ENCODE measurements at regions not wholly inside any gene's neighbourhood (a gene's known extent, or its start where the extent isn't known, plus 50 kb on each side); places are given as distances from the start of the nearest gene placed in this dataset.
A peak's percentile ranks its signal among the peaks of the same experiment; 100 is the strongest.
"Not testable (repeated sequence)": the region's sequence is repeated elsewhere in the genome, so short reads cannot be mapped to it uniquely, and the experiment has no call there.

- no peak for DNase-seq
These were observed 241.6 kb upstream of the DUSP10 start for GRCh38 chr1:221983444-221983843.

GRCh38 chr1:221981461-221981860 is 239.6 kb upstream of the DUSP10 start:
- DNase-seq: no peak

GRCh38 chr1:221979444-221980032 is 237.6 kb upstream of the DUSP10 start:
- no peak for DNase-seq

GRCh38 chr1:221978631-221979334 is 236.9 kb upstream of the DUSP10 start:
- not testable (repeated sequence) for DNase-seq

- not testable (repeated sequence) for DNase-seq
These were observed 231.9 kb upstream of the DUSP10 start for GRCh38 chr1:221973787-221974186.

DNA sequence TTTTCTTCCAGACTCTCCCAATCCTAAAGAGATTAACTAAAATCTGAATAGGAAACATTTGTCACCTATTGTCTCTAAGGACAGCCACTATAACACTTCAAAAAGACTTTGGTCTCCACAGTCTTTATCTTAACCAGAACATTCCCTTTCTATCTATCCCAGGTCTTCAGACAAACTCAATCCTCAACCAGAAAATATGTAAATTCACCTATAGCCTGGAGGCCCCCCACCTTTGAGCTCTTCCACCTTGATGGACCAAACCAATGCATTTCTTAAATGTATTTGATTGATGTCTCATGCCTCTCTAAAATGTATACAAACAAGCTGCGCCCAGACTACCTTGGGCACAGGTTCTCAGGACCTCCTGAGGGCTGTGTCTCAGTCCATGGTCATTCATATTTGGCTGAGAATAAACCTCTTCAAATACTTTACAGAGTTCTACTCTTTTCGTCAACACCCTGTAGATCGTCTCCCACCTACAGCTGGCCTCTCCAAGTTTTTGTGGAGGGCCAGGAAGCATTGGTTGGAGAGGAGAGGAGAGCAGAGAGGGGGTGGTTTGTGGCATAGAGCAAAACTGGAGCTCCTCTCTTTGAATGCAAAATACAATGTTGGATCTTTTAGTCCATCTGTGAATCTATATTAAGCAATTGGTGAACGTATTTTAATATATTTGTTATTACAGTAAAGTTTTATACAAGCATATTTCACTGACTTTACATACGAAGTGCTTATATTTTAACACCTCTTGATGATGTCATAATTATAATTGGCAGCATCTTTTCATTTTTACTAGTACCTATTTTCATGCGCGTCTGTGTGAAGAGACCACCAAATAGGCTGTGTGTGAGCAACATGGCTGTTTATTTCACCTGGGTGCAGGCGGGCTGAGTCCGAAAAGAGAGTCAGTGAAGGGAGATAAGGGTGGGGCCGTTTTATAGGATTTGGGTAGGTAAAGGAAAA is 230.7 kb upstream of the DUSP10 start:
- DNase-seq: no peak

- DNase-seq: not testable (repeated sequence)
These were observed 229.1 kb upstream of the DUSP10 start for GRCh38 chr1:221971035-221971434.

GRCh38 chr1:221969298-221969858 is 227.5 kb upstream of the DUSP10 start:
- DNase-seq: not testable (repeated sequence)

DNA sequence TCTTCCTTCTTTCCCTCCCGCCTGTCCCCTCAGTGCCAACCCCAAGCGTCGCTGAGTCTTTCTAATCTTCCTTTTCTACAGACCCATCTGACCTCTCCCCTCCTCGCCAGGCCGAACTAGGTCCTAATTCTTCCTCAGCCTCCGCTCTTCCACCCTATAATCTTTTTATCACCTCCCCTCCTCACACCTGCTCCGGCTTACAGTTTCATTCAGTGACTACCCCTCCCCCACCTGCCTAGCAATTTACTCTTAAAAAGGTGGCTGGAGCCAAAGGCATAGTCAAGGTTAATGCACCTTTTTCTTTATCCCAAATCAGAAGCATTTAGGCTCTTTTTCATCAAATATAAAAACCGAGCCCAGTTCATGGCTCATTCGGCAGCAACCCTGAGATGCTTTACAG is 225.6 kb upstream of the DUSP10 start:
- not testable (repeated sequence) for DNase-seq

GRCh38 chr1:221966888-221967287 is 225.0 kb upstream of the DUSP10 start:
- DNase-seq: not testable (repeated sequence)

DNA sequence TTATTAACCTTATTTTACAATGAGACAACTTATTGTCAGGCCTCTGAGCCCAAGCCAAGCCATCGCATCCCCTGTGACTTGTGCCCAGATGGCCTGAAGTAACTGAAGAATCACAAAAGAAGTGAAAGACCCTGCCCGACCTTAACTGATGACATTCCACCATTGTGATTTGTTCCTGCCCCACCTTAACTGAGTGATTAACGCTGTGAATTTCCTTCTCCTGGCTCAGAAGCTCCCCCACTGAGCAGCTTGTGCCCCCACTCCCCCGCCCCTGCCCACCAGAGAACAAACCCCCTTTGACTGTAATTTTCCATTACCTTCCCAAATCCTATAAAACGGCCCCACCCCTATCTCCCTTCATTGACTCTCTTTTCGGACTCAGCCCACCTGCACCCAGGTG is 224.0 kb upstream of the DUSP10 start:
- not testable (repeated sequence) for DNase-seq

- DNase-seq: no peak
These were observed 223.4 kb upstream of the DUSP10 start for GRCh38 chr1:221965252-221965651.

GRCh38 chr1:221963742-221964141 is 221.9 kb upstream of the DUSP10 start:
- no peak for DNase-seq

GRCh38 chr1:221962385-221962784 is 220.5 kb upstream of the DUSP10 start:
- no peak for DNase-seq

DNA sequence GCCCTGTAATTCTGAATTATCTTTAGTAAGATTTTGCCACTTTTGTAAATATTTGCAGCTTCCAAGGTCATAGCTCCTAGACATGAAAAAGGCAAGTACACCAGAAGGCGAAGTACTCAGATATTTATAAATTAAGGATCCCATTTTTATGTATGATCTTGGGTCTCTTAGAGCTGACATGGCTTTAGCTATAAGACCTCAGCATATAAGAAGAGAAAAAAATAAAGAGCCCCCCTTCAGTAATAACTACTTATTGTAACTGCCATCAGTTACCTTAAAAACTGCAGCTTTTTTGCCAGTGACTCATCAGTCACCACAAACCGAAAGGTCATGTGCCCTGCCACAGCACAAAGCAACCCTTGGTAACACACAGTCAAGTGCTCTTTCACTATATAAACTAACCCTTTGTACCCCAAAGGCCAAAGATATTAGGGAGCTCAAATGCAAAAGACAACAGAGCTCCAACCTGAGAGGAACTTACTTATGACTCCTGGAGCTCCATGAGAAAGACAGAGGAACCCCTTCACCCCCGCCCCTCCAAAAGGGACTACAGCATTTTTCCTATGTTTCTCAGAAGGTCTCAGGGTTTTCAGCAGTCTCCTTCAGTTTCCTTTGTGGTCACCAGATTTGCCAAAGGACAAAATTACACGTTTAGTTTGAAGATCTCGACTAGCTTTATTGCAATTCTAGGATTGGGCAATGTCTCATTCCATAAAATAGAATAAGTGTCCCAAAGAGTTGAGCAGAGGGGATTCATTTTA is 219.8 kb upstream of the DUSP10 start:
- DNase-seq: peak in 1 of 2 experiments; percentile 46

DNA sequence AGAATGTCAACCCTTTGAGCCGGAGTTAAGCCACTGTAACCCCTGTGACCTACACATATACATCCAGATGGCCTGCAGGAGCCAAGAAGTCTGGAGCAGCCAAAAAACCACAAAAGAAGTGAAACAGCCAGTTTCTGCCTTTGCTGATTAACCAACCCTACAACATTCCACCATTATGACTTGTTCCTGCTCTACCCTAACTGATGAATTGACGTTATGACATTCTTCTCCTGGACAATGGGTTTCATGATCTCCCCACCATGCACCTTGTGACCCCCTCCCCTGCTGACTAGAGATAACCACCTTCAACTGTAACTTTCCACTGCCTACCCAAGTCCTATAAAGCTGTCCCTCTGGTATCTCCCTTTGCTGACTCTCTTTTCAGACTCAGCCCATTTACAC is 216.3 kb upstream of the DUSP10 start:
- peak in 1 of 2 experiments; percentile 20 for DNase-seq

DNA sequence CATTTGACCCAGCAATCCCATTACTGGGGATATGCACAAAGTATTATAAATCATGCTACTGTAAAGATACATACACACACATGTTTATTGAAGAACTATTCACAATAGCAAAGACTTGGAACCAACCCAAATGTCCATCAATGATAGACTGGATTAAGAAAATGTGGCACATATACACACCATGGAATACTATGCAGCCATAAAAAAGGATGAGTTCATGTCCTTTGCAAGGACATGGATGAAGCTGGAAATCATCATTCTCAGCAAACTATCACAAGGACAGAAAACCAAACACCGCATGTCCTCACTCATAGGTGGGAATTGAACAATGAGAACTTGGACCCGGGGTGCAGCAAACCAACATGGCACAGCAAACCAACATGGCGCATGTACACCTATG is 215.5 kb upstream of the DUSP10 start:
- DNase-seq: not testable (repeated sequence)

DNA sequence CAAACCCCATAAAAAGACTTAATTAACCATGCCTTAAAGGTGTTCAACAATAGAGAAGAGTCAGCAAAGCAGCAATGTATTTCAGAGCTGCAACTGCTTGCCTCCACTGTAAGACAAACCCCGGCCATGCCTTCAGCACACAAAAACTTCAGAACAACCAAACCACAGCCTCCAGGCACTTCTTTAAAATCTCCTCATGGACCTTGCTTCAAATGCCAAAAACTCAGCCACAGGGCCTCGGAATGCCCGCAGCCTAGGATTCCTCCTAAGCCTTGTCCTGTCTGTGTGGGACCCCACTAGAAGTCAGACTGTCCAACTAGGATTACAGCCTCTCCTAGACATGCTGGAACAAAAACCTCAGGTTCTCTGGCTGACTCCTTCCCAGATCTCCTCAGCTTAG is 208.1 kb upstream of the DUSP10 start:
- no peak for DNase-seq

- no peak for DNase-seq
These were observed 206.6 kb upstream of the DUSP10 start for GRCh38 chr1:221948459-221948858.

- no peak for DNase-seq
These were observed 205.8 kb upstream of the DUSP10 start for GRCh38 chr1:221947731-221948130.

DNA sequence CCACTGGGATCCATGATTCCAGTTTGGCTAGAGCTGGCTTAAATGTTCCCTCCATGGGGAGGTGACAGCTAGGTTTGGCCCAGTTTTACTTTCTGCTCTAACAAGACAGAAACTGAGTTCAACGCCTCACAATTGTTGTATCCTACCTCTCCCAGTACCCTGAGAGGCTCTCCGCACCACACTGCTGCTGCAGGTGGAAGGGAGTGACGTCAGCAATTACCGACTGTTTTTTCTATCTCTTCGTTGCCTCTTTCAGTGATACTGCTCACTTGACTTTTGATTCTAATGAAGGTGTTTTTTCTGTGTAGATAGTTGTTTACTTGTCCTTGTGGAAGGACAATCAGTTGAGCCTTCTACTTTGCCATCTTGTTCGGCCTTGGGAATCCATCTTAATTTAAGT is 204.9 kb upstream of the DUSP10 start:
- no peak for DNase-seq

- no peak for DNase-seq
These were observed 203.8 kb upstream of the DUSP10 start for GRCh38 chr1:221945669-221946068.
